Liver (tissue), 8 donors: ENCODE measurements at regions not wholly inside any gene's neighbourhood (a gene's known extent, or its start where the extent isn't known, plus 50 kb on each side); places are given as distances from the start of the nearest gene placed in this dataset.

Experiments
- DNase-seq: peaks from one replicate; pipeline ENCODE4 v3.0.0-alpha.2; 2017; ENCODE audit warnings: low spot score
- H3K27ac ChIP-seq, 2 donors: one replicate each; pipeline ENCODE4 v1.7.0; 2013; ENCODE audit warnings: inconsistent platforms in 2 of 2, low read length in 2 of 2, control low read depth in 1 of 2, low read depth in 1 of 2, mild to moderate bottlenecking in 1 of 2
- H3K27me3 ChIP-seq, 4 donors: one replicate each; pipeline versions ENCODE4 v1.6.1 to v1.7.0; 2013; ENCODE audit warnings: low read length in 3 of 4, inconsistent platforms in 1 of 4, mild to moderate bottlenecking in 1 of 4, moderate library complexity in 1 of 4; ENCODE audit not compliant: control insufficient read depth in 4 of 4, insufficient read depth in 4 of 4
- H3K36me3 ChIP-seq, 4 donors: one replicate each; pipeline versions ENCODE4 v1.6.1 to v1.7.0; 2013; ENCODE audit warnings: low read length in 3 of 4, mild to moderate bottlenecking in 3 of 4, low read depth in 1 of 4, moderate library complexity in 1 of 4; ENCODE audit not compliant: control insufficient read depth in 4 of 4, insufficient read depth in 3 of 4
- H3K4me1 ChIP-seq, 4 donors: one replicate each; pipeline versions ENCODE4 v1.6.1 to v1.7.0; 2013; ENCODE audit warnings: low read length in 3 of 4, mild to moderate bottlenecking in 3 of 4, moderate library complexity in 1 of 4; ENCODE audit not compliant: control insufficient read depth in 4 of 4, insufficient read depth in 4 of 4
- H3K4me3 ChIP-seq, 3 donors: one replicate each; pipeline versions ENCODE4 v1.6.1 to v1.7.0; 2013; ENCODE audit warnings: low read length in 3 of 3, control low read depth in 1 of 3, low read depth in 1 of 3, mild to moderate bottlenecking in 1 of 3
- H3K9ac ChIP-seq, 2 donors: one replicate each; pipeline ENCODE4 v1.7.0; 2013; ENCODE audit warnings: low read length in 2 of 2, mild to moderate bottlenecking in 2 of 2, moderate library complexity in 2 of 2, control low read depth in 1 of 2, low read depth in 1 of 2
- H3K9me3 ChIP-seq, 4 donors: one replicate each; pipeline versions ENCODE4 v1.6.1 to v1.7.0; 2013; ENCODE audit warnings: low read length in 3 of 4; ENCODE audit not compliant: control insufficient read depth in 4 of 4
- FOXA1 ChIP-seq: IDR thresholded peaks from 2 replicates; pipeline ENCODE4 v1.6.1; 2016; ENCODE audit warnings: antibody characterized with exemption
- GABPA ChIP-seq, 2 donors: IDR thresholded peaks in 1 of 2; conservative IDR thresholded peaks in 1 of 2; 2 replicates each; pipeline ENCODE4 v1.6.1; 2016; ENCODE audit warnings: antibody characterized with exemption in 2 of 2, mild to moderate bottlenecking in 1 of 2, moderate library complexity in 1 of 2
- JUND ChIP-seq, 2 donors: IDR thresholded peaks; 2 replicates each; pipeline ENCODE4 v1.6.1; 2016; ENCODE audit warnings: antibody characterized with exemption in 2 of 2
- RAD21 ChIP-seq, 2 donors: IDR thresholded peaks; 2 replicates each; pipeline ENCODE4 v1.6.1; 2016; ENCODE audit warnings: antibody characterized with exemption in 2 of 2, mild to moderate bottlenecking in 2 of 2
- TAF1 ChIP-seq: conservative IDR thresholded peaks from 2 replicates; pipeline ENCODE4 v1.6.1; 2016; ENCODE audit warnings: antibody characterized with exemption, mild to moderate bottlenecking
- YY1 ChIP-seq: IDR thresholded peaks from 2 replicates; pipeline ENCODE4 v1.6.1; 2016; ENCODE audit warnings: antibody characterized with exemption, mild to moderate bottlenecking
- WGBS: extraction: QIAGEN DNeasy Blood & Tissue Kit; methylation state at CpG from one replicate; pipeline ENCODE4 v1.1.7; 2013; 5-methylcytosine and 5-hydroxymethylcytosine counted together
- TF ChIP-seq, protein P1 (sequence below): fragments of 150-350 bp; IDR thresholded peaks from 2 replicates; pipeline ENCODE4 v1.5.1; 2017; ENCODE audit warnings: improper control_type of control experiment, low read depth, low read length; ENCODE audit not compliant: missing input control
- TF ChIP-seq, protein P2 (sequence below): IDR thresholded peaks from 2 replicates; pipeline ENCODE4 v1.6.1; 2016; ENCODE audit warnings: antibody characterized with exemption
- donor health status: healthy.
- donor health status: healthy.
- donor health status: healthy.
- donor health status: healthy.
- donor health status: healthy.

DNA sequence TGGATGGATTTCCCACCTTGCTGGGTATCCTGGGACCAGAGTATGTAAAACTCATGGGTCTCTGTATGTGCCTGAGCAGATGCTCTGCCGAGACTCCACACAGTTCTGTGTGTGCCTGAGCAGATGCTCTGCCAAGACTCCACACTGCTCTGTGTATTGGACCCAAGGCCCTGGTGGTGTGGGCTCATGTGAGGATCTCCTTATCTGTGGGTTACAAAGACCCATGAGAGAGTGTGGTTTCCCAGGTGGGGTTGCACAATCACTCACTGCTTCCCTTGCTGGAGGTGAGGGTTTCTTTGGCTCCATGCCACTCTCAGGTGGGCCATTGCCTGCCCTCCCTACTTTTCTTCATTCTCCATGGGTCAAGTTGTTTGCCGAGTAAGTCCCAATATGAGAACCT, 141.5 kb downstream of the TBC1D30 start:
- Histone ChIP-seq H3K27me3 (peaks cover 0 to 2% (median 0%) of the 10 kb centered on the region in 4 donors), H3K9ac (no peak overlapping the region), H3K4me1 (no peaks in the 10 kb centered on the region), H3K36me3 (peaks cover 0 to 2% (median 0%) of the 10 kb centered on the region in 4 donors), H3K9me3 (no peaks in the 10 kb centered on the region), H3K4me3 (no peak overlapping the region), H3K27ac (no peak overlapping the region)
- no peak for DNase-seq
- no peak for TF ChIP-seq FOXA1
- WGBS = 89% methylated on average over 2 of the region's 2 CpGs

DNA sequence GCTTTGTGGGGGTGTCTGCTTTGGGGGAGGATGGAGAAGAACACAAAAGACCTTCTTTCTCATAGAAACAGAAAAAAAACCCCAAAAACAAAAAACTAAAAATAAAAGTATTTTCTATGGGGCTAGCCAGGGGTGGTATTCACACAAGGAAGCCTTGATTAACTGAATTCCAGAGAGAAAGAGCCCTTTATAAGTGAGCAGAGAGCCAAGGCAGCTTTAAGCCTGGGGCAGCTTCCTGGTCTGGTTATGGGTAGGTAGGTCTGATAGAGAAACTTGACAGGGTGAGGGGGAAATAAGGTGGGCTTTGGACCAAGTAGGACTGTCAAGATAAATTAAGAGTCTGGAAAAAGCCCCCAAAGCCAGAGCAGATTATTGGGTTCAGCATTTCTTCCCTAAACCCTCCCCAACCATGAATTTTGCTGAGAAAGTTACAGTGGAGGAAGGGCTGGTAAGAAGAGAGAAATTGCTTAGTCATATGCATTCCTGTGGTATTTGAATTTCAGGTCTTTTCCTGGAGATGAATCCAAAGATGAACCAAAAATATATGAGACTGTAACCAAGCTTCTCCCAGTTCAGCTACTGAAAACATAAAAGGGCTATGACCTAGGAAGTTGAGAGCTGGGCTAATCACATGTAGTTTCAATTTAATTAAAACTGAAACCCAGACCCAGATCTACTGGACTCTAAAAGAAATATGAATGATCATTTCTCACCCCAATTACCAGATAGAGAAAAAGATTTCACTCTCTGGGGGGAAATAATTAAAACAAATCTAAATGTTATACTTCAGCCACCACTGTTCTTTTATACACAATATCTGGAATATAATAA, 144.8 kb downstream of the TBC1D30 start:
- DNase-seq = no peak
- Histone ChIP-seq H3K27ac (no peak overlapping the region), H3K9me3 (no peaks in the 10 kb centered on the region)

DNA sequence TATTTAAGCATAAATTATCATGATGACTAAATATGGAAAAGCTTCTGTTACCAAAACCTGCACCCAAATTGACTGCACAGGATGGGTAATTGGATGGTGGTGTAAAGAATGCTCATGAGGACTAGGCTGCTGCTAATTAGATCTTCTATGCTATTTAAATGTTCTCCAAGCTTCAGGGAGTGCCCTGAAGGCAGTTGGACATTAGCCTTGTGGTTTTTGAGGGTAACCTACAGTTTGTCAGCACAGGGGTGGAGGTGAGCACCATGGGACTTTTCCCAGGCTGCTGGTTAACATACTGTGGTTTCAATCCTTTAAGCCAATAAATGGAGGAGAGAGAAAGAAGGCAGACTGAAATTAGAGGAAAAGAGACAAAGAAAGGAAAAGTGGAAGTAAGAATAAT, 145.0 kb downstream of the WIF1 start:
- no peak for DNase-seq
- no peak for TF ChIP-seq RAD21 (IDR thresholded peaks at IDR 0.05)
- no peak for TF ChIP-seq YY1
- no peak for TF ChIP-seq GABPA (IDR thresholded peaks at IDR 0.05 in 1 of 2, conservative IDR thresholded peaks at IDR 0.05 in 1 of 2)
- no peak for TF ChIP-seq TAF1
- TF ChIP-seq, protein P1, sequence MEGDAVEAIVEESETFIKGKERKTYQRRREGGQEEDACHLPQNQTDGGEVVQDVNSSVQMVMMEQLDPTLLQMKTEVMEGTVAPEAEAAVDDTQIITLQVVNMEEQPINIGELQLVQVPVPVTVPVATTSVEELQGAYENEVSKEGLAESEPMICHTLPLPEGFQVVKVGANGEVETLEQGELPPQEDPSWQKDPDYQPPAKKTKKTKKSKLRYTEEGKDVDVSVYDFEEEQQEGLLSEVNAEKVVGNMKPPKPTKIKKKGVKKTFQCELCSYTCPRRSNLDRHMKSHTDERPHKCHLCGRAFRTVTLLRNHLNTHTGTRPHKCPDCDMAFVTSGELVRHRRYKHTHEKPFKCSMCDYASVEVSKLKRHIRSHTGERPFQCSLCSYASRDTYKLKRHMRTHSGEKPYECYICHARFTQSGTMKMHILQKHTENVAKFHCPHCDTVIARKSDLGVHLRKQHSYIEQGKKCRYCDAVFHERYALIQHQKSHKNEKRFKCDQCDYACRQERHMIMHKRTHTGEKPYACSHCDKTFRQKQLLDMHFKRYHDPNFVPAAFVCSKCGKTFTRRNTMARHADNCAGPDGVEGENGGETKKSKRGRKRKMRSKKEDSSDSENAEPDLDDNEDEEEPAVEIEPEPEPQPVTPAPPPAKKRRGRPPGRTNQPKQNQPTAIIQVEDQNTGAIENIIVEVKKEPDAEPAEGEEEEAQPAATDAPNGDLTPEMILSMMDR = no peak
- TF ChIP-seq, protein P2, sequence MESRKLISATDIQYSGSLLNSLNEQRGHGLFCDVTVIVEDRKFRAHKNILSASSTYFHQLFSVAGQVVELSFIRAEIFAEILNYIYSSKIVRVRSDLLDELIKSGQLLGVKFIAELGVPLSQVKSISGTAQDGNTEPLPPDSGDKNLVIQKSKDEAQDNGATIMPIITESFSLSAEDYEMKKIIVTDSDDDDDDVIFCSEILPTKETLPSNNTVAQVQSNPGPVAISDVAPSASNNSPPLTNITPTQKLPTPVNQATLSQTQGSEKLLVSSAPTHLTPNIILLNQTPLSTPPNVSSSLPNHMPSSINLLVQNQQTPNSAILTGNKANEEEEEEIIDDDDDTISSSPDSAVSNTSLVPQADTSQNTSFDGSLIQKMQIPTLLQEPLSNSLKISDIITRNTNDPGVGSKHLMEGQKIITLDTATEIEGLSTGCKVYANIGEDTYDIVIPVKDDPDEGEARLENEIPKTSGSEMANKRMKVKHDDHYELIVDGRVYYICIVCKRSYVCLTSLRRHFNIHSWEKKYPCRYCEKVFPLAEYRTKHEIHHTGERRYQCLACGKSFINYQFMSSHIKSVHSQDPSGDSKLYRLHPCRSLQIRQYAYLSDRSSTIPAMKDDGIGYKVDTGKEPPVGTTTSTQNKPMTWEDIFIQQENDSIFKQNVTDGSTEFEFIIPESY = no peak
- Histone ChIP-seq H3K4me1 (no peaks in the 10 kb centered on the region), H3K27me3 (no peaks in the 10 kb centered on the region), H3K9ac (no peak overlapping the region), H3K4me3 (no peak overlapping the region), H3K36me3 (no peaks in the 10 kb centered on the region), H3K27ac (no peak overlapping the region), H3K9me3 (no peaks in the 10 kb centered on the region)

More for the DNA sequence above, 144.8 kb downstream of the TBC1D30 start:
- Histone ChIP-seq H3K4me1 (no peaks in the 10 kb centered on the region), H3K4me3 (no peak overlapping the region), H3K9ac (no peak overlapping the region), H3K36me3 (peaks cover 0 to 2% (median 0%) of the 10 kb centered on the region in 4 donors), H3K27me3 (peaks cover 0 to 2% (median 0%) of the 10 kb centered on the region in 4 donors)
- no peak for TF ChIP-seq JUND (IDR thresholded peaks at IDR 0.05)
- TF ChIP-seq, protein P2 = no peak
